ENCODE measurements at regions not wholly inside any gene's neighbourhood (a gene's known extent, or its start where the extent isn't known, plus 50 kb on each side); places are given as distances from the start of the nearest gene placed in this dataset.

- H3K36me3 Mint-ChIP-seq (ENCODE audit: low read depth): no peaks in the 10 kb centered on the region
- no peak overlapping the region for H3K27ac Mint-ChIP-seq
- no peak overlapping the region for H3K4me3 Mint-ChIP-seq
- H3K9me3 Mint-ChIP-seq: no peaks in the 10 kb centered on the region
- no peak for TF ChIP-seq CTCF (IDR thresholded peaks at IDR 0.05)
- no peak for DNase-seq
- H3K27me3 Mint-ChIP-seq: peaks cover 2% of the 10 kb centered on the region
- no peak for ATAC-seq (ENCODE audit: low read depth)
- intact Hi-C loops (cut with micrococcal nuclease): no loop called here
- no peaks in the 10 kb centered on the region for H3K4me1 Mint-ChIP-seq
- CTCF ChIA-PET: no interaction called here
- POLR2A ChIA-PET: no interaction called here
Observed at GRCh38 chr20:24406750-24407149, 62.7 kb upstream of the SYNDIG1 start.

GRCh38 chr20:24406251-24406650 lies 63.2 kb upstream of the SYNDIG1 start:
- H3K4me1 Mint-ChIP-seq: no peaks in the 10 kb centered on the region
- ChIA-PET CTCF (no interaction called here), POLR2A (no interaction called here)
- no peak overlapping the region for H3K4me3 Mint-ChIP-seq
- no peak for DNase-seq
- H3K9me3 Mint-ChIP-seq: no peaks in the 10 kb centered on the region
- H3K27ac Mint-ChIP-seq: no peak overlapping the region
- peaks cover 2% of the 10 kb centered on the region for H3K27me3 Mint-ChIP-seq
- intact Hi-C loops (cut with micrococcal nuclease): no loop called here
- TF ChIP-seq CTCF (IDR thresholded peaks at IDR 0.05): no peak
- no peaks in the 10 kb centered on the region for H3K36me3 Mint-ChIP-seq (ENCODE audit: low read depth)
- ATAC-seq (ENCODE audit: low read depth): no peak

DNA sequence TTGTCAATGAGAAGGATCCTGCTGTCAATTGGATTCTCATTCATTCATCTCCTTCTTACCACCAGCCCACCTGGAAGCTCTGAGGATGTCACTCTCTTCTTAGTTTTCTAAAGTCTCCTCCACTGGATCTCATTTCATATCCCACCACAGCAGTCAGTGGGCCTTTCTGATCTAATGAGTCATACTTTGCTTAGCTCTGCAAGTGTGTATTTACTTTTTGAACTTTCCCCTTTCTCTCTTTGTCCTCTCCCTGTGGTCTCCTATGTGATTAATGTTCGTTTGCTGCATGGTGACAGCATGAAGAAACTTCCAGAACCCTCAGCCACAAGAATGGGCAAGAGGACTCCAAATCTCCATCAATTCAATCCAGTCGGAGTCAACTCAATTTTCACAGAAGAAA lies 63.6 kb upstream of the SYNDIG1 start:
- DNase-seq (no peak), ATAC-seq (ENCODE audit: low read depth) (no peak)
- H3K27ac Mint-ChIP-seq: no peak overlapping the region
- H3K9me3 Mint-ChIP-seq: no peaks in the 10 kb centered on the region
- H3K27me3 Mint-ChIP-seq: peaks cover 2% of the 10 kb centered on the region
- intact Hi-C loops (cut with micrococcal nuclease): no loop called here
- CTCF ChIA-PET: interaction anchor here (0.7 kb wide), 1 partner anchor 1012 kb away, joined by 3 read pairs; no protein-coding TSS in a partner anchor
- TF ChIP-seq CTCF (IDR thresholded peaks at IDR 0.05): no peak
- POLR2A ChIA-PET: no interaction called here
- no peak overlapping the region for H3K4me3 Mint-ChIP-seq
- no peaks in the 10 kb centered on the region for H3K4me1 Mint-ChIP-seq
- no peaks in the 10 kb centered on the region for H3K36me3 Mint-ChIP-seq (ENCODE audit: low read depth)

GRCh38 chr20:24403406-24403805 lies 66.0 kb upstream of the SYNDIG1 start:
- ChIA-PET CTCF (no interaction called here), POLR2A (no interaction called here)
- Mint-ChIP-seq H3K9me3 (peaks cover 8% of the 10 kb centered on the region), H3K36me3 (ENCODE audit: low read depth) (no peaks in the 10 kb centered on the region), H3K27ac (no peak overlapping the region), H3K27me3 (no peaks in the 10 kb centered on the region), H3K4me1 (no peaks in the 10 kb centered on the region), H3K4me3 (no peak overlapping the region)
- no peak for TF ChIP-seq CTCF (IDR thresholded peaks at IDR 0.05)
- DNase-seq (no peak), ATAC-seq (ENCODE audit: low read depth) (no peak)
- intact Hi-C loops (cut with micrococcal nuclease): no loop called here

DNA sequence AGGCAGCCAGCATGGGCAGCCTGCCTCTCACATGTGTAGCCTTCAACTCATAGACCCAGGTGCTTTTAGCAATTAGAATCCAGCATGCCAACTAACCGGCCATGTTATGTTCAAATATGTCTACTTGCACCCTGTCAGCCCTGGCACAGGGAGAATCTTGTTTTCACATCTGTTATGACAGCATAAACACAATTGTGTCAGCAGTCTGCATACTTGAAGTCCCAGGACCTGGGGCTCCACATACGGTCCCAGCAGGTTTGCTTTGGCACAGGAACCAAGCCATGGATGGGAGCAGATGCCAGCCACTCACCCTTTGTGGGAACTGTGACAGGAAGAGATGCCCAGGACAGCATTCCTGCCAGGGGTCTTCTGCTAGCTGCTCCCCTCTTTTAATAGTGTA lies 67.2 kb upstream of the SYNDIG1 start:
- H3K27ac Mint-ChIP-seq: no peak overlapping the region

More for the DNA sequence above, 67.2 kb upstream of the SYNDIG1 start:
- intact Hi-C loops (cut with micrococcal nuclease): no loop called here
- DNase-seq (no peak), ATAC-seq (ENCODE audit: low read depth) (no peak)
- H3K4me3 Mint-ChIP-seq: no peak overlapping the region
- CTCF ChIA-PET: no interaction called here
- POLR2A ChIA-PET: no interaction called here
- H3K9me3 Mint-ChIP-seq: peaks cover 13% of the 10 kb centered on the region
- no peaks in the 10 kb centered on the region for H3K4me1 Mint-ChIP-seq
- no peaks in the 10 kb centered on the region for H3K27me3 Mint-ChIP-seq
- H3K36me3 Mint-ChIP-seq (ENCODE audit: low read depth): no peaks in the 10 kb centered on the region
- TF ChIP-seq CTCF (IDR thresholded peaks at IDR 0.05): no peak
